HepG2 (cell line): ENCODE measurements at regions not wholly inside any gene's neighbourhood (a gene's known extent, or its start where the extent isn't known, plus 50 kb on each side); places are given as distances from the start of the nearest gene placed in this dataset.
A peak's percentile ranks its signal among the peaks of the same experiment; 100 is the strongest.

ENCODE experiments used
- FOSL2 ChIP-seq: sonication (generic); formaldehyde crosslinking; IDR thresholded peaks from 2 replicates; pipeline ENCODE4 v1.4.0; 2020; ENCODE audit warnings: missing genetic modification reagents
- KDM4B ChIP-seq: sonication (generic); formaldehyde crosslinking; IDR thresholded peaks from 2 replicates; pipeline ENCODE4 v1.4.0; 2020; ENCODE audit warnings: missing genetic modification reagents
- RAD21 ChIP-seq: fragments of 450-650 bp; formaldehyde crosslinking; IDR thresholded peaks from 2 replicates; pipeline ENCODE4 v1.5.0; 2020; ENCODE audit warnings: mild to moderate bottlenecking
- ZNF558 ChIP-seq: sonication (generic); formaldehyde crosslinking; IDR thresholded peaks from 2 replicates; pipeline ENCODE4 v1.9.0; 2022; ENCODE audit warnings: mild to moderate bottlenecking, missing genetic modification reagents, borderline replicate concordance
- ZNF644 ChIP-seq: IDR thresholded peaks from 2 replicates; pipeline ENCODE4 v1.6.1; 2016; ENCODE audit warnings: low read depth
- ZNF777 ChIP-seq: sonication (generic); formaldehyde crosslinking; IDR thresholded peaks from 2 replicates; pipeline ENCODE4 v1.4.0; 2020; ENCODE audit warnings: missing genetic modification reagents
- TF ChIP-seq, protein P1 (sequence below): sonication (generic); formaldehyde crosslinking; IDR thresholded peaks from 2 replicates; pipeline ENCODE4 v1.8.0; 2022; ENCODE audit warnings: missing genetic modification reagents, mild to moderate bottlenecking, inconsistent platforms, borderline replicate concordance
- TF ChIP-seq, protein P2 (sequence below): sonication (generic); formaldehyde crosslinking; IDR thresholded peaks from 2 replicates; pipeline ENCODE4 v1.8.1; 2022; ENCODE audit warnings: mild to moderate bottlenecking, missing genetic modification reagents
- TF ChIP-seq, protein P3 (sequence below): sonication (generic); formaldehyde crosslinking; IDR thresholded peaks from 2 replicates; pipeline ENCODE4 v1.8.1; 2023; ENCODE audit warnings: mild to moderate bottlenecking, missing genetic modification reagents
- TF ChIP-seq, protein P4 (sequence below): sonication (generic); formaldehyde crosslinking; IDR thresholded peaks from 2 replicates; pipeline ENCODE4 v1.8.1; 2023; ENCODE audit warnings: missing genetic modification reagents, inconsistent platforms, borderline replicate concordance
- TF ChIP-seq, protein P5 (sequence below): sonication (generic); formaldehyde crosslinking; IDR thresholded peaks from 2 replicates; pipeline ENCODE4 v1.9.0; 2021; ENCODE audit warnings: missing genetic modification reagents, borderline replicate concordance
- TF ChIP-seq, protein P6 (sequence below): IDR thresholded peaks from 2 replicates; pipeline ENCODE4 v1.6.1; 2016; ENCODE audit warnings: missing compliant biosample characterization, missing genetic modification reagents, borderline replicate concordance
- TF ChIP-seq, protein P7 (sequence below): sonication (generic); formaldehyde crosslinking; IDR thresholded peaks from 2 replicates; pipeline ENCODE4 v1.5.0; 2020; ENCODE audit warnings: mild to moderate bottlenecking, missing genetic modification reagents
- TF ChIP-seq, protein P8 (sequence below): sonication (generic); formaldehyde crosslinking; IDR thresholded peaks from 2 replicates; pipeline ENCODE4 v1.5.0; 2020; ENCODE audit warnings: mild to moderate bottlenecking, missing genetic modification reagents, moderate library complexity
- TF ChIP-seq, protein P9 (sequence below): sonication (generic); formaldehyde crosslinking; IDR thresholded peaks from 2 replicates; pipeline ENCODE4 v1.5.1; 2020; ENCODE audit warnings: missing genetic modification reagents, mild to moderate bottlenecking, borderline replicate concordance

DNA sequence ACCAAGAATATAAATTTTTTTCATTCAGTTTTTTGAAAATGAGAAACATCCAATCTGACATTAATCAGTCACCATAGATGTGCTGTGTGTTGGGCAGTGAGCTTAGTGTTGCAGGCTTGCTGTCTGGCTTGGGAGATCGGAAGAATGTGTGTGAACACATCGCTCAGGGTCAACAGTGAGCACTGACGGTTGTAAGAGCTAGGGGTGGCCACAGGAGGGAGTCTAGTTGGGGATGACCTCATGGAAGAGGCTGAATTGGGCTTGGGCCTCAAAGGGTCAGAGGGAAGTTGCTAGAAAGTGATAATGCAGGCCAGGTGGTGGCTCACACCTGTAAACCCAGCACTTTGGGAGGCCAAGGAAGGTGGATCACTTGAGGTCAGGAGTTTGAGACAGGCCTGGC, 375.4 kb downstream of the DDX10 start (continued):
- TF ChIP-seq, protein P1, sequence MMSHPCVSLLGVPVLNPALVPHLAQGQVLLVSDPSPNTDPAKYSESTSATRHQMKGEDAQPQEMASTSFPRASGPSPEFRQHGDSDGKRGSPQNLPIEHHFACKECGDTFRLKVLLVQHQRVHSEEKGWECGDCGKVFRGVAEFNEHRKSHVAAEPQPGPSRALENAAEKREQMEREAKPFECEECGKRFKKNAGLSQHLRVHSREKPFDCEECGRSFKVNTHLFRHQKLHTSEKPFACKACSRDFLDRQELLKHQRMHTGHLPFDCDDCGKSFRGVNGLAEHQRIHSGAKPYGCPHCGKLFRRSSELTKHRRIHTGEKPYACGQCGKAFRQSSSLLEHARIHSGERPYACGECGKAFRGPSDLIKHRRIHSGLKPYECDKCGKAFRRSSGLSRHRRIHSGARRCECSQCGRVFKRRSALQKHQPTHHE, result no peak
- TF ChIP-seq ZNF558 (no peak), ZNF777 (CRISPR knock-in tag) (no peak), RAD21 (CRISPR knock-in tag) (peak; percentile 38), ZNF644 (CRISPR knock-in tag) (0 out of 2 replicates have a peak, but pooled peaks have one; percentile 16), FOSL2 (CRISPR knock-in tag) (no peak), KDM4B (no peak)
- TF ChIP-seq, protein P2, sequence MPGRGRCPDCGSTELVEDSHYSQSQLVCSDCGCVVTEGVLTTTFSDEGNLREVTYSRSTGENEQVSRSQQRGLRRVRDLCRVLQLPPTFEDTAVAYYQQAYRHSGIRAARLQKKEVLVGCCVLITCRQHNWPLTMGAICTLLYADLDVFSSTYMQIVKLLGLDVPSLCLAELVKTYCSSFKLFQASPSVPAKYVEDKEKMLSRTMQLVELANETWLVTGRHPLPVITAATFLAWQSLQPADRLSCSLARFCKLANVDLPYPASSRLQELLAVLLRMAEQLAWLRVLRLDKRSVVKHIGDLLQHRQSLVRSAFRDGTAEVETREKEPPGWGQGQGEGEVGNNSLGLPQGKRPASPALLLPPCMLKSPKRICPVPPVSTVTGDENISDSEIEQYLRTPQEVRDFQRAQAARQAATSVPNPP (CRISPR knock-in tag), result no peak
- TF ChIP-seq, protein P3, sequence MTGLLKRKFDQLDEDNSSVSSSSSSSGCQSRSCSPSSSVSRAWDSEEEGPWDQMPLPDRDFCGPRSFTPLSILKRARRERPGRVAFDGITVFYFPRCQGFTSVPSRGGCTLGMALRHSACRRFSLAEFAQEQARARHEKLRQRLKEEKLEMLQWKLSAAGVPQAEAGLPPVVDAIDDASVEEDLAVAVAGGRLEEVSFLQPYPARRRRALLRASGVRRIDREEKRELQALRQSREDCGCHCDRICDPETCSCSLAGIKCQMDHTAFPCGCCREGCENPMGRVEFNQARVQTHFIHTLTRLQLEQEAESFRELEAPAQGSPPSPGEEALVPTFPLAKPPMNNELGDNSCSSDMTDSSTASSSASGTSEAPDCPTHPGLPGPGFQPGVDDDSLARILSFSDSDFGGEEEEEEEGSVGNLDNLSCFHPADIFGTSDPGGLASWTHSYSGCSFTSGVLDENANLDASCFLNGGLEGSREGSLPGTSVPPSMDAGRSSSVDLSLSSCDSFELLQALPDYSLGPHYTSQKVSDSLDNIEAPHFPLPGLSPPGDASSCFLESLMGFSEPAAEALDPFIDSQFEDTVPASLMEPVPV (CRISPR knock-in tag), result no peak
- TF ChIP-seq, protein P4, sequence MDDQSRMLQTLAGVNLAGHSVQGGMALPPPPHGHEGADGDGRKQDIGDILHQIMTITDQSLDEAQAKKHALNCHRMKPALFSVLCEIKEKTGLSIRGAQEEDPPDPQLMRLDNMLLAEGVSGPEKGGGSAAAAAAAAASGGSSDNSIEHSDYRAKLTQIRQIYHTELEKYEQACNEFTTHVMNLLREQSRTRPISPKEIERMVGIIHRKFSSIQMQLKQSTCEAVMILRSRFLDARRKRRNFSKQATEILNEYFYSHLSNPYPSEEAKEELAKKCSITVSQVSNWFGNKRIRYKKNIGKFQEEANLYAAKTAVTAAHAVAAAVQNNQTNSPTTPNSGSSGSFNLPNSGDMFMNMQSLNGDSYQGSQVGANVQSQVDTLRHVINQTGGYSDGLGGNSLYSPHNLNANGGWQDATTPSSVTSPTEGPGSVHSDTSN (CRISPR knock-in tag), result no peak
- TF ChIP-seq, protein P5, sequence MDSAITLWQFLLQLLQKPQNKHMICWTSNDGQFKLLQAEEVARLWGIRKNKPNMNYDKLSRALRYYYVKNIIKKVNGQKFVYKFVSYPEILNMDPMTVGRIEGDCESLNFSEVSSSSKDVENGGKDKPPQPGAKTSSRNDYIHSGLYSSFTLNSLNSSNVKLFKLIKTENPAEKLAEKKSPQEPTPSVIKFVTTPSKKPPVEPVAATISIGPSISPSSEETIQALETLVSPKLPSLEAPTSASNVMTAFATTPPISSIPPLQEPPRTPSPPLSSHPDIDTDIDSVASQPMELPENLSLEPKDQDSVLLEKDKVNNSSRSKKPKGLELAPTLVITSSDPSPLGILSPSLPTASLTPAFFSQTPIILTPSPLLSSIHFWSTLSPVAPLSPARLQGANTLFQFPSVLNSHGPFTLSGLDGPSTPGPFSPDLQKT (CRISPR knock-in tag), result no peak
- TF ChIP-seq, protein P6, sequence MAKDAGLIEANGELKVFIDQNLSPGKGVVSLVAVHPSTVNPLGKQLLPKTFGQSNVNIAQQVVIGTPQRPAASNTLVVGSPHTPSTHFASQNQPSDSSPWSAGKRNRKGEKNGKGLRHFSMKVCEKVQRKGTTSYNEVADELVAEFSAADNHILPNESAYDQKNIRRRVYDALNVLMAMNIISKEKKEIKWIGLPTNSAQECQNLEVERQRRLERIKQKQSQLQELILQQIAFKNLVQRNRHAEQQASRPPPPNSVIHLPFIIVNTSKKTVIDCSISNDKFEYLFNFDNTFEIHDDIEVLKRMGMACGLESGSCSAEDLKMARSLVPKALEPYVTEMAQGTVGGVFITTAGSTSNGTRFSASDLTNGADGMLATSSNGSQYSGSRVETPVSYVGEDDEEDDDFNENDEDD (CRISPR knock-in tag), result no peak
- TF ChIP-seq, protein P7, sequence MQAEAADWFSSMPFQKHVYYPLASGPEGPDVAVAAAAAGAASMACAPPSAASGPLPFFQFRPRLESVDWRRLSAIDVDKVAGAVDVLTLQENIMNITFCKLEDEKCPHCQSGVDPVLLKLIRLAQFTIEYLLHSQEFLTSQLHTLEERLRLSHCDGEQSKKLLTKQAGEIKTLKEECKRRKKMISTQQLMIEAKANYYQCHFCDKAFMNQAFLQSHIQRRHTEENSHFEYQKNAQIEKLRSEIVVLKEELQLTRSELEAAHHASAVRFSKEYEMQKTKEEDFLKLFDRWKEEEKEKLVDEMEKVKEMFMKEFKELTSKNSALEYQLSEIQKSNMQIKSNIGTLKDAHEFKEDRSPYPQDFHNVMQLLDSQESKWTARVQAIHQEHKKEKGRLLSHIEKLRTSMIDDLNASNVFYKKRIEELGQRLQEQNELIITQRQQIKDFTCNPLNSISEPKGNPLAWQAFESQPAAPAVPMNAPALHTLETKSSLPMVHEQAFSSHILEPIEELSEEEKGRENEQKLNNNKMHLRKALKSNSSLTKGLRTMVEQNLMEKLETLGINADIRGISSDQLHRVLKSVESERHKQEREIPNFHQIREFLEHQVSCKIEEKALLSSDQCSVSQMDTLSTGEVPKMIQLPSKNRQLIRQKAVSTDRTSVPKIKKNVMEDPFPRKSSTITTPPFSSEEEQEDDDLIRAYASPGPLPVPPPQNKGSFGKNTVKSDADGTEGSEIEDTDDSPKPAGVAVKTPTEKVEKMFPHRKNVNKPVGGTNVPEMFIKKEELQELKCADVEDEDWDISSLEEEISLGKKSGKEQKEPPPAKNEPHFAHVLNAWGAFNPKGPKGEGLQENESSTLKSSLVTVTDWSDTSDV (CRISPR knock-in tag), result no peak
- TF ChIP-seq, protein P8, sequence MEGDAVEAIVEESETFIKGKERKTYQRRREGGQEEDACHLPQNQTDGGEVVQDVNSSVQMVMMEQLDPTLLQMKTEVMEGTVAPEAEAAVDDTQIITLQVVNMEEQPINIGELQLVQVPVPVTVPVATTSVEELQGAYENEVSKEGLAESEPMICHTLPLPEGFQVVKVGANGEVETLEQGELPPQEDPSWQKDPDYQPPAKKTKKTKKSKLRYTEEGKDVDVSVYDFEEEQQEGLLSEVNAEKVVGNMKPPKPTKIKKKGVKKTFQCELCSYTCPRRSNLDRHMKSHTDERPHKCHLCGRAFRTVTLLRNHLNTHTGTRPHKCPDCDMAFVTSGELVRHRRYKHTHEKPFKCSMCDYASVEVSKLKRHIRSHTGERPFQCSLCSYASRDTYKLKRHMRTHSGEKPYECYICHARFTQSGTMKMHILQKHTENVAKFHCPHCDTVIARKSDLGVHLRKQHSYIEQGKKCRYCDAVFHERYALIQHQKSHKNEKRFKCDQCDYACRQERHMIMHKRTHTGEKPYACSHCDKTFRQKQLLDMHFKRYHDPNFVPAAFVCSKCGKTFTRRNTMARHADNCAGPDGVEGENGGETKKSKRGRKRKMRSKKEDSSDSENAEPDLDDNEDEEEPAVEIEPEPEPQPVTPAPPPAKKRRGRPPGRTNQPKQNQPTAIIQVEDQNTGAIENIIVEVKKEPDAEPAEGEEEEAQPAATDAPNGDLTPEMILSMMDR (CRISPR knock-in tag), result peak; percentile 68
- TF ChIP-seq, protein P9, sequence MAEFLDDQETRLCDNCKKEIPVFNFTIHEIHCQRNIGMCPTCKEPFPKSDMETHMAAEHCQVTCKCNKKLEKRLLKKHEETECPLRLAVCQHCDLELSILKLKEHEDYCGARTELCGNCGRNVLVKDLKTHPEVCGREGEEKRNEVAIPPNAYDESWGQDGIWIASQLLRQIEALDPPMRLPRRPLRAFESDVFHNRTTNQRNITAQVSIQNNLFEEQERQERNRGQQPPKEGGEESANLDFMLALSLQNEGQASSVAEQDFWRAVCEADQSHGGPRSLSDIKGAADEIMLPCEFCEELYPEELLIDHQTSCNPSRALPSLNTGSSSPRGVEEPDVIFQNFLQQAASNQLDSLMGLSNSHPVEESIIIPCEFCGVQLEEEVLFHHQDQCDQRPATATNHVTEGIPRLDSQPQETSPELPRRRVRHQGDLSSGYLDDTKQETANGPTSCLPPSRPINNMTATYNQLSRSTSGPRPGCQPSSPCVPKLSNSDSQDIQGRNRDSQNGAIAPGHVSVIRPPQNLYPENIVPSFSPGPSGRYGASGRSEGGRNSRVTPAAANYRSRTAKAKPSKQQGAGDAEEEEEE, result no peak
